ENCODE measurements at regions not wholly inside any gene's neighbourhood (a gene's known extent, or its start where the extent isn't known, plus 50 kb on each side); places are given as distances from the start of the nearest gene placed in this dataset.

- TF ChIP-seq FOSL1 (IDR thresholded peaks at IDR 0.05; ENCODE audit: insufficient read depth, low read depth, low read length) (no peak), SAP30 (IDR thresholded peaks at IDR 0.05; ENCODE audit: insufficient read depth, insufficient replicate concordance, low read length) (no peak), RFX5 (IDR thresholded peaks at IDR 0.05; ENCODE audit: borderline replicate concordance, low read depth, low read length) (no peak), CHD2 (IDR thresholded peaks at IDR 0.05; ENCODE audit: low read length) (no peak)
Measured at GRCh38 chr2:16055848-16056580, 115.7 kb downstream of the MYCN start (continued).

Measured in H1 (cell line).